ENCODE measurements at regions not wholly inside any gene's neighbourhood (a gene's known extent, or its start where the extent isn't known, plus 50 kb on each side); places are given as distances from the start of the nearest gene placed in this dataset.

- H3K9me3 Mint-ChIP-seq (ENCODE audit: low read depth, unreplicated experiment), result no peaks in the 10 kb centered on the region
- H3K36me3 Mint-ChIP-seq (ENCODE audit: insufficient read depth, unreplicated experiment), result no peaks in the 10 kb centered on the region
- CTCF ChIA-PET, result no interaction called here
- intact Hi-C loops (cut with micrococcal nuclease; ENCODE audit: unreplicated experiment), result no loop called here
- DNase-seq, result no peak
- no peak overlapping the region for H3K4me3 Mint-ChIP-seq (ENCODE audit: low read depth, unreplicated experiment)
- no peak for TF ChIP-seq CTCF (IDR thresholded peaks at IDR 0.05; ENCODE audit: unreplicated experiment)
- no peaks in the 10 kb centered on the region for H3K4me1 Mint-ChIP-seq (ENCODE audit: low read depth, unreplicated experiment)
- peaks cover 12% of the 10 kb centered on the region for H3K27me3 Mint-ChIP-seq (ENCODE audit: unreplicated experiment)
- H3K27ac Mint-ChIP-seq (ENCODE audit: unreplicated experiment), result no peak overlapping the region
- BruUV-seq (replicated peaks), result no TSS peak
Measured at GRCh38 chr9:20209391-20210340, 412.6 kb downstream of the MLLT3 start.

- H3K27ac Mint-ChIP-seq (ENCODE audit: unreplicated experiment), result no peak overlapping the region
- peaks cover 12% of the 10 kb centered on the region for H3K27me3 Mint-ChIP-seq (ENCODE audit: unreplicated experiment)
- BruUV-seq (replicated peaks), result no TSS peak
- CTCF ChIA-PET, result interaction anchor here (0.7 kb wide), 1 partner anchor 11 kb away, joined by 3 read pairs; no protein-coding TSS in a partner anchor
- intact Hi-C loops (cut with micrococcal nuclease; ENCODE audit: unreplicated experiment), result no loop called here
- H3K4me1 Mint-ChIP-seq (ENCODE audit: low read depth, unreplicated experiment), result no peaks in the 10 kb centered on the region
- H3K9me3 Mint-ChIP-seq (ENCODE audit: low read depth, unreplicated experiment), result no peaks in the 10 kb centered on the region
- TF ChIP-seq CTCF (IDR thresholded peaks at IDR 0.05; ENCODE audit: unreplicated experiment), result no peak
- H3K4me3 Mint-ChIP-seq (ENCODE audit: low read depth, unreplicated experiment), result no peak overlapping the region
- no peaks in the 10 kb centered on the region for H3K36me3 Mint-ChIP-seq (ENCODE audit: insufficient read depth, unreplicated experiment)
- no peak for DNase-seq
Measured at GRCh38 chr9:20208961-20209371, 413.3 kb downstream of the MLLT3 start.

GRCh38 chr9:20208226-20208625 is 414.1 kb downstream of the MLLT3 start:
- no peak for DNase-seq
- Mint-ChIP-seq H3K4me1 (ENCODE audit: low read depth, unreplicated experiment) (no peaks in the 10 kb centered on the region), H3K27ac (ENCODE audit: unreplicated experiment) (no peak overlapping the region), H3K4me3 (ENCODE audit: low read depth, unreplicated experiment) (no peak overlapping the region), H3K27me3 (ENCODE audit: unreplicated experiment) (peaks cover 12% of the 10 kb centered on the region), H3K9me3 (ENCODE audit: low read depth, unreplicated experiment) (no peaks in the 10 kb centered on the region), H3K36me3 (ENCODE audit: insufficient read depth, unreplicated experiment) (no peaks in the 10 kb centered on the region)
- CTCF ChIA-PET, result interaction anchor here (0.7 kb wide), 1 partner anchor 10 kb away, joined by 3 read pairs; no protein-coding TSS in a partner anchor
- no TSS peak for BruUV-seq (replicated peaks)
- no peak for TF ChIP-seq CTCF (IDR thresholded peaks at IDR 0.05; ENCODE audit: unreplicated experiment)
- intact Hi-C loops (cut with micrococcal nuclease; ENCODE audit: unreplicated experiment), result no loop called here

GRCh38 chr9:20207176-20207575 is 415.1 kb downstream of the MLLT3 start:
- Mint-ChIP-seq H3K4me3 (ENCODE audit: low read depth, unreplicated experiment) (no peak overlapping the region), H3K36me3 (ENCODE audit: insufficient read depth, unreplicated experiment) (no peaks in the 10 kb centered on the region), H3K27ac (ENCODE audit: unreplicated experiment) (no peak overlapping the region), H3K4me1 (ENCODE audit: low read depth, unreplicated experiment) (no peaks in the 10 kb centered on the region), H3K27me3 (ENCODE audit: unreplicated experiment) (peaks cover 12% of the 10 kb centered on the region), H3K9me3 (ENCODE audit: low read depth, unreplicated experiment) (no peaks in the 10 kb centered on the region)
- no peak for TF ChIP-seq CTCF (IDR thresholded peaks at IDR 0.05; ENCODE audit: unreplicated experiment)
- BruUV-seq (replicated peaks), result no TSS peak
- no peak for DNase-seq
- intact Hi-C loops (cut with micrococcal nuclease; ENCODE audit: unreplicated experiment), result no loop called here
- CTCF ChIA-PET, result no interaction called here
